ENCODE measurements at regions not wholly inside any gene's neighbourhood (a gene's known extent, or its start where the extent isn't known, plus 50 kb on each side); places are given as distances from the start of the nearest gene placed in this dataset.

DNA sequence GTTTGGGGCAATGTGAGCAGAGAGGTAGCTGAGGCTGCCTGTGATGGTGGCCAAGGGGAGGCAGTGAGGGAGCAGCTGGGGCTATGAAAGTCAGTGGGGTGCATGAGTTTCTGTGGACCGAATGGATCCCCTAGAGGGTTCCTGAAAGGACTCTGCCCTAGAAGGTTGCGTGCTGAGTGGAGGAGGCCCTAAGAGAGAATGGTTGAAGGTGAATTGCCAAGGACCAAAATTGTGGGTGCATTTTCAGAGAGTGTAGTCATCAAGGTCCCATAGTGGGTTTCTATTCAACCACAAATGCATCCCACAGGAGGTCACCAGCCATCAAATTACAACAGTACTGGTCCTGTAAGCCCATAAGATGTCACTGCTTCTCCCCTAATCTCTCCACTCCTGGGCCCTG is 298.3 kb downstream of the CDK5RAP2 start:
- TF ChIP-seq, protein P1, sequence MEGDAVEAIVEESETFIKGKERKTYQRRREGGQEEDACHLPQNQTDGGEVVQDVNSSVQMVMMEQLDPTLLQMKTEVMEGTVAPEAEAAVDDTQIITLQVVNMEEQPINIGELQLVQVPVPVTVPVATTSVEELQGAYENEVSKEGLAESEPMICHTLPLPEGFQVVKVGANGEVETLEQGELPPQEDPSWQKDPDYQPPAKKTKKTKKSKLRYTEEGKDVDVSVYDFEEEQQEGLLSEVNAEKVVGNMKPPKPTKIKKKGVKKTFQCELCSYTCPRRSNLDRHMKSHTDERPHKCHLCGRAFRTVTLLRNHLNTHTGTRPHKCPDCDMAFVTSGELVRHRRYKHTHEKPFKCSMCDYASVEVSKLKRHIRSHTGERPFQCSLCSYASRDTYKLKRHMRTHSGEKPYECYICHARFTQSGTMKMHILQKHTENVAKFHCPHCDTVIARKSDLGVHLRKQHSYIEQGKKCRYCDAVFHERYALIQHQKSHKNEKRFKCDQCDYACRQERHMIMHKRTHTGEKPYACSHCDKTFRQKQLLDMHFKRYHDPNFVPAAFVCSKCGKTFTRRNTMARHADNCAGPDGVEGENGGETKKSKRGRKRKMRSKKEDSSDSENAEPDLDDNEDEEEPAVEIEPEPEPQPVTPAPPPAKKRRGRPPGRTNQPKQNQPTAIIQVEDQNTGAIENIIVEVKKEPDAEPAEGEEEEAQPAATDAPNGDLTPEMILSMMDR (conservative IDR thresholded peaks at IDR 0.05; ENCODE audit: low read depth, low read length) = no peak
- no peak overlapping the region for H3K4me3 ChIP-seq (ENCODE audit: low read length)
- DNase-seq (ENCODE audit: low read depth) = no peak

DNA sequence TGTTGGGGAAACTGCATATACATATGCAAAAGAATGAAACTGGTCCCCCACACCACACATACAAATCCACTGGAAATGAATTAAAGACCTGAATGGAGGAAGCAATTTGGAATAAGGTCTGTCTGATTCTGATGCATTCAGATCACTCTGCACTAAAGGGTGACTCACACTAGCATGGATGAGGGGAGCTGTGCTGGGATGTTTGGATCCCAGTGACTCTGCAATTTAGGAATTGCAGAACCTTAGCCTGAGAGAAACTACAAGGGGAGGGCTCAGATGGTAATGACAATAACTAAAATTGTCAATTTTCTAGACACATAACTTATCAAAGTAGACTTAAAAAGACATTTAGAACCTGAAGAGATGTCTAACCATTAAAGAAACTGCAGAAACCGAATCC is 312.0 kb downstream of the CDK5RAP2 start:
- no peak overlapping the region for H3K4me3 ChIP-seq (ENCODE audit: low read length)
- TF ChIP-seq, protein P1 (conservative IDR thresholded peaks at IDR 0.05; ENCODE audit: low read depth, low read length) = no peak
- DNase-seq (ENCODE audit: low read depth) = no peak

DNA sequence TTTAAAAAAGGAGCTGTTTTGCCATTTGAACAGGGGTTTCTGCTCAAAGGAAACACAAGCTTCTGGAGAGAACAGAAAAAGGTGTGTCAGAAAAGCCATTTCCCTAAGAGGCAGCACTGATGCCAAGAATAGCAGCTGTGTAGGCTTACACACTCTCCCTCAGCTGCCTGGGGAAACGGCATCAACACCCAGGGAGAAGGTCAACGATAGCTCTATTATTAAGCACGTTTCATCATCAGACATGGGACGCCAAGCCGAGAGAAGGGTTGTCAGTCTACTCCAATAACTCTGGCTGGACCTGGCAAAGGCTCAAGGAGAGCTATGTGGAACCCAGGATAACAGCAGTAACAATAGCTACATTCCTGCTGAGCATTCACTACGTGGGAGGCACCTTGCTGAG is 314.2 kb downstream of the CDK5RAP2 start:
- TF ChIP-seq, protein P1 (conservative IDR thresholded peaks at IDR 0.05; ENCODE audit: low read depth, low read length) = no peak
- no peak for DNase-seq (ENCODE audit: low read depth)
- H3K4me3 ChIP-seq (ENCODE audit: low read length) = no peak overlapping the region

DNA sequence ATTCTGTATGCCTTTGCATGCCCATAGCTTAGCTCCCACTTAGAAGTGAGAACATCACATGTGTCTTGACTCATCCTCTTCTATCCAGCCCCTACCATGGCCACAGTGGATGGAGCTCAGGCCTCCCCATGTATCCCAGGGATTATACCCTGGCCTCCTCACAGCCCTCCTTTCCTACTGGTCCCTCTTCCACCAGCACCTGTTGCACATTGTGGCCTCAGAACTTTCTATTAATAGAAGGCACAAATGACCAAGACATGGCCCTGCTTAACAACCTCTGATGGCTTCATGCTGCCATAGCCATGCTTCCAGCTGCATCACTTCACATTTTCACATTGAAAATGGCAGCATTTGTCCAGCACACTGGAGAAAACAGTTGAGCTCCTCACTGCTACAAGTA is 315.4 kb downstream of the CDK5RAP2 start:
- no peak for DNase-seq (ENCODE audit: low read depth)

DNA sequence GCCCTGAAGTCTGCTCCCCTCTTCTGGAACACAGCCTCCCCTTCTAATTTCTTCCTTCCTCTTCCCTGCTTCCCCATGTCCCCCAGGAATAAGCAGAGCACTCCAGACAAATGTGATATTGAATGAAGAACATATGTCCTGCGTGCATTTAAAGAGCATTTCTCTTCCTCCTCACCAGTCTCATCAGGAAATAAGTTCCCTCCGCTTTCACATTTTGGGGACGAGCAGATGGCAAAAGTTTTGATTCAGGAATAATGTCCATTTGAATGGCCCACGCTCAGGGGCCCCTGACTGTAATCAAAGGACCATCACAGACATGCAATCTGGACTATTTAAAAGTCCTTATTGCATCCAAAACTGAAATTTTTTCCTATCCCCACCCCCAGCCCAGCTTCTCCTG is 316.1 kb downstream of the CDK5RAP2 start:
- TF ChIP-seq, protein P1 (conservative IDR thresholded peaks at IDR 0.05; ENCODE audit: low read depth, low read length) = no peak
- H3K4me3 ChIP-seq (ENCODE audit: low read length) = no peak overlapping the region
- no peak for DNase-seq (ENCODE audit: low read depth)

More for the DNA sequence above, 315.4 kb downstream of the CDK5RAP2 start:
- TF ChIP-seq, protein P1 (conservative IDR thresholded peaks at IDR 0.05; ENCODE audit: low read depth, low read length) = no peak
- no peak overlapping the region for H3K4me3 ChIP-seq (ENCODE audit: low read length)

DNA sequence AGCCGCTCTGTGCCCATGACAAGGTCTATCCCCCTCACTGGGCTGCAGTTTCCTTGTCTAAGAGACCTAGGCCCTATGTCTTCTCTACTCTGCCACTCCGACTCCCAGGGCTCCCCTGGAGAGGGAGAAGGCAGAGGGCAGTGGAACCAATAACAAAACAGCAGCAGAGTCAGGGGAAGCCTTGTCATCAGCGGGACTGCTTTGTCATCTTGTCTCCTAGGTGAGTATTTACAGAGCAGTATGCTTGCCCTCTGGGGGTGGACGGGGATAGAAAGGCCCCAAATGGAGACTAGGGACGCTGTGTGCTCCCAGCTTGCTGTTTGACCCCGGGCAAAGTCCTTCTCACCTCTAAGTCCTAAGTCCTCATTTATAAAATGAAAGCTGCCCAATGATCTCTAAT is 318.5 kb downstream of the CDK5RAP2 start:
- no peak for DNase-seq (ENCODE audit: low read depth)
- H3K4me3 ChIP-seq (ENCODE audit: low read length) = no peak overlapping the region
- TF ChIP-seq, protein P1 (conservative IDR thresholded peaks at IDR 0.05; ENCODE audit: low read depth, low read length) = no peak

DNA sequence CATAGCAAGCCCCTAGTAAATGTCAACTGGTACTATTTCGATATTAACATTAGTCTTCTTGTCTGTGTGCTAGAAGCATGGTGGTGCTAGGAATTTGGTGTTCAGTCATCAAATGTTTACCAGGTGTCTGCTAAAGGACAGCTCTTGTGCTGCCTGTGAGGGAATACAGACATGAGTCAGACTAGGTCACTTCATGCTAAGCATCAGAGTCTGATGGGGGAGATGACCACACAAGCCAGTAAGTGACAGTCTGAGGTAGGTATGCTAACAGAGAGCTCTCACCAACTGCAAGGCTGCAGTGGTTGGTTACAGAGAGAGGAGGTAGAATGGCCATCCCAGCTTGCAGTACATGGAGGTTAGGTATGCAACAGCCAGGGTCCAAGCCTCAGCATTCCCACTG is 320.9 kb downstream of the CDK5RAP2 start:
- no peak for DNase-seq (ENCODE audit: low read depth)
- TF ChIP-seq, protein P1 (conservative IDR thresholded peaks at IDR 0.05; ENCODE audit: low read depth, low read length) = no peak
- H3K4me3 ChIP-seq (ENCODE audit: low read length) = no peak overlapping the region

Measured in retinal pigment epithelial cell (primary cell).